HG02571 (cell line): ENCODE measurements at regions not wholly inside any gene's neighbourhood (a gene's known extent, or its start where the extent isn't known, plus 50 kb on each side); places are given as distances from the start of the nearest gene placed in this dataset.
"Not testable (repeated sequence)": the region's sequence is repeated elsewhere in the genome, so short reads cannot be mapped to it uniquely, and the experiment has no call there.

ENCODE experiments used
- ATAC-seq: cut with Tn5 transposase; IDR thresholded peaks from one replicate; pipeline ENCODE4 v1.9.1; 2021; ENCODE audit warnings: mild to moderate bottlenecking, moderate library complexity; ENCODE audit not compliant: unreplicated experiment

DNA sequence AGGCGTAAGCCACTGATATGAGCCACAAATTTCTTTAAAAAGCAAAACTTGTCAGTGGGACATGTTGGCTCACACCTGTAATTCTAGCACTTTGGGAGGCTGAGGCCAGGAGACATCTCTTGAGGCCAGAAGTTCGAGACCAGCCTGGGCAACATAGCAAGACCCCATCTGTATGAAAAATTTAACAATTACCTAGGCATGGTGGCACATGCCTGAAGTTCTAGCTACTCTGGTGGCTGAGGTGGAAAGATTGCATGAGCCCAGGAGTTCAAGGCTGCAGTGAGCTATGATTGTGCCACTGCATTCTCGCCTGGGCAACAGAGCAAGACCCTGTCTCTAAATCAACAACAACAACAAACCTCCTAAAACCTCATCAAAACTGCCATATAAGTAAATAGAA, 147.6 kb upstream of the BARHL2 start:
- ATAC-seq: no peak

DNA sequence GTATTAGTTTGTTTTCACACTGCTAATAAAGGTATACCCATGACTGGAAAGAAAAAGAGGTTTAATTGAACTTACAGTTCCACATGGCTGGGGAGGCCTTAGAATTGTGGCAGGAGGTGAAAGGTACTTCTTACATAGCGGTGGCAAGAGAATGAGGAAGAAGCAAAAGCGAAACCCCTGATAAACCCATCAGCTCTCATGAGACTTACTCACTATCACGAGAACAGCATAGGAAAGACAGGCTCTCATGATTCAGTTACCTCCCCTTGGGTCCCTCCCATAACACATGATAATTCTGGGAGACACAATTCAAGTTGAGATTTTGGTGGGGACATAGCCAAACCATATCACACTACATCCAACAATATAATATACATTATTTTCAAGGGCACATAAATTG, 145.7 kb upstream of the BARHL2 start:
- ATAC-seq: no peak

DNA sequence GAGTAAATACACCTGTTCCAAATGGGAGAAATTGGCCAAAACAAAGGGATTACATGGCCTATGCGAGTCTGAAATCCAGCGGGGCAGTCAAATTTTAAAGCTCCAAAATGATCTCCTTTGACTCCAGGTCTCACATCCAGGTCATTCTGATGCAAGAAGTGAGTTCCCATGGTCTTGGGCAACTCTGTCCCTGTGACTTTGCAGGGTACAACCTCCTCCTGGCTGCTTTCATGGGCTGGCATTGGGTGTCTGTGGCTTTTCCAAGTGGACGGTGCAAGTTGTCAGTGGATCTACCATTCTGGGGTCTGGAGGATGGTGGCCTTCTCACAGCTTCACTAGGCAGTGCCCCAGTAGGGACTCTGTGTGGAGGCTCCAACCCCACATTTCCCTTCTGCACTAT, 144.3 kb upstream of the BARHL2 start:
- not testable (repeated sequence) for ATAC-seq

GRCh38 chr1:90856463-90857007, 139.4 kb upstream of the BARHL2 start:
- no peak for ATAC-seq

GRCh38 chr1:90854397-90854924, 137.4 kb upstream of the BARHL2 start:
- ATAC-seq: no peak

DNA sequence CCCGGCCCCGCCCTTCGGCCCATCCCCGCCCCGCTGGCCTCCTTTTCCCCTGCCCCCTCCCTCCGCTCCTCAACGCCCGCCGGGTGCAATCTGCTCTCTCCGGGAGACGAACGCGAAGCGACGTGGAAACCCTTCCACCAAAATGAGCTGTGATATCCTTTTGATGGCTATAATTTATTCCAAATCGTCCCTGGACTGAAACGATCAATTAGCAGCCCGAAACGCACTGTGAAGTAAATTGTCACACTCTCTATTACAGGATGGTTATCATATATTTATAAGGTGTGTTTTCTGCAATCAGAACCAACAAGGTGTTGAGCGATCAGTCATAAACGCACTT, 134.6 kb upstream of the BARHL2 start:
- no peak for ATAC-seq

- peak; percentile 96 for ATAC-seq
These were observed 134.0 kb upstream of the BARHL2 start for GRCh38 chr1:90850898-90851710.

DNA sequence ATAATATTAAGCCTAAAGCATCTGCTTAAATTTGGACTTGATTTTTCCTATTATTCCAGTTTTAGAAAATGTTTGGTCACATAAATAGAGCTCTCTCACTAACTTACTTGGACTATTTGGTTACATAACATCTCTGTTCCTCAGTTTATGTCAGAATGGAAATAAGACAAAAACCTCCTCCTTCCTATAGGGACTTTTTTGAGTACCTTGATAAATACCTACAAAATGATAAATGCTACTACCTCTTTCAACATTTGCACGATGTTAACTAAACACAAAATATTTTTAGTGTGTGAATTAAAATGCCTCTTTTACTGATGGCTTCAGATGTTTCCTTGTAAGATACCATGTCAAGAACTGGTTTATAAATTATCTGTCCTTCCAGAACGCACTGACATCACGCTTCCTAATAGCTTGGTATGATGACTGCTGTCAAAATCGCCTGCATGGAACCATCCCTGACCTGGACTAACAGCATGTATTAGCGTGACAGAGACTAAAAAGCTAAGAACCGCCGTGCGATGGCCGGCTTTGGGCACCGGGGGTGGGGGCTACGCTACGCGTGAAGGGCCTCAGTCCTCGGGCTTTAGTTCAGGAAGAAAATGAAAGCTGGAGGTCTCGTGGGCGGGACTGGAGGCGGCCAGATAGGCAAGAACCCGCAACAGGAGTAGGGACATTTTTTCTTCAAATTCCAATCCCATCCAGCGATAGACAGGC, 133.2 kb upstream of the BARHL2 start:
- peak; percentile 11 for ATAC-seq

- ATAC-seq: no peak
These were observed 124.4 kb upstream of the BARHL2 start for GRCh38 chr1:90841473-90841872.

DNA sequence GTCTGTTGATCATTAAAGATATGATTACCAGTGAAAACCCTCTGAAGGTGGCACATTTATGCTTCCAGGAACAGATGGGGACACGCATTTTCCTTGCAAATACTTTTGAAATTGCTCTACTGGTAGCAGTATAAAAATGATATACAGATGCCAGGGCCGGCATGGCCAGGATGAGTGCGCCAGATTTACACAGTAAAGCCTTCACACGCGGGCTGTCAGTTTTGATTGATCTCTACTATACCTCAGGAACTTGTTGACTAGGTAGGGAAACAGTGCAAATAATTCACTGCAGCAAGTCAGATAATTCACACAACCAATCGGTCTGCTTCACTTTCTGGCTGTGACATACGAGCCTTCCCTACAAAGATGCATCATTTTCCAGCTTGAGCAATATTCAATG, 123.2 kb upstream of the BARHL2 start:
- no peak for ATAC-seq

DNA sequence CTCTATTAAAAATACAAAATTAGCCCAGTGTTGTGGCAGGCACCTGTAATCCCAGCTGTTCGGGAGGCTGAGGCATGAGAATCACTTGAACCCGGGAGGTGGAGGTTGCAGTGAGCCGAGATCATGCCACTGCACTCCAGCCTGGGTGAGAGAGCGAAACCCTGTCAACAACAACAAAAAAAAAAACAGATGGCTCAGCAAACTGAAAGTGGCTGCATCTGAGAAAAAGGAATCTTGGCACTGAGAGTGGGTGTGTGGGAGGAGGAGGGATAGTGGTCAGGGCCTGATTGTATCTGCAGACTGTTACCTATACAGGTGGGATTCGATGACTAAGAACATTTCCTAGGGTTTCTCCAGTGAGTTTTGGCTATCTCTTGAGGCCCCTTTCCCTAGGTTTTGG, 122.2 kb upstream of the BARHL2 start:
- ATAC-seq: no peak

DNA sequence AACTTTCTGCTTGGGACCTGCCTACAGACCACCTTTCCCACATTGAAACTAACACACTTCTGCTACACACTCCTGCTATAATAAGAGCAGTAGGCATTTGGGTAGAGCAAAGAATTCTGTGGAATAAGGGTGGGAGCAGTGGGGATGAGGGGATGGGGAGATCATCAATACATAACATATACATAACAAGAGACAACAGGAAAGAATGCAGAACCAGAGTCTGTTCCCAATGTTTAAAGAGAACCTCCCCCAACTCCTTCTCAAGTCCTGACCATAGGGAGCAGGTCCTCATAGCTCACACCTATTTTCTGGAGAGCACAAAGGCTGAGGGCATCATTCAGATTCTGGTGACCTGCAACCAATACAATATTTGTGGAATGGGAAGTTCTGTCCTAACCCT, 121.6 kb upstream of the BARHL2 start:
- no peak for ATAC-seq

- no peak for ATAC-seq
These were observed 120.3 kb upstream of the BARHL2 start for GRCh38 chr1:90837420-90837819.

DNA sequence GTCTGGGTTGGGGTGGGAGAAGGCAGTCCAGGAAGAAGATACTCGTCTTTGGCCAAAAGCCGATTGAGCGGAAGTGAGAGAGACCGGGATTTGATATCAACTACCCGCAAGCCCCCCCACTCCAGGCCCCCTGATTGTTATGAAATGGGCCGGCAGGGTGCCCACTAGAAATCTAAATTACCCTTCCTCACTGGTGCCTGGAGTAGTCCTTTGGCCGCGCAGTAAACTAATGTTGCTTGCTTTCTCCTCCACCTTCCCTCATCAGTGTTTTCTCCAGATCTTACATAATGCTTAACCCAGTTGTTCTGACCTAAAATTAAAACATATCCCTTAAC, 119.2 kb upstream of the BARHL2 start:
- ATAC-seq: no peak

DNA sequence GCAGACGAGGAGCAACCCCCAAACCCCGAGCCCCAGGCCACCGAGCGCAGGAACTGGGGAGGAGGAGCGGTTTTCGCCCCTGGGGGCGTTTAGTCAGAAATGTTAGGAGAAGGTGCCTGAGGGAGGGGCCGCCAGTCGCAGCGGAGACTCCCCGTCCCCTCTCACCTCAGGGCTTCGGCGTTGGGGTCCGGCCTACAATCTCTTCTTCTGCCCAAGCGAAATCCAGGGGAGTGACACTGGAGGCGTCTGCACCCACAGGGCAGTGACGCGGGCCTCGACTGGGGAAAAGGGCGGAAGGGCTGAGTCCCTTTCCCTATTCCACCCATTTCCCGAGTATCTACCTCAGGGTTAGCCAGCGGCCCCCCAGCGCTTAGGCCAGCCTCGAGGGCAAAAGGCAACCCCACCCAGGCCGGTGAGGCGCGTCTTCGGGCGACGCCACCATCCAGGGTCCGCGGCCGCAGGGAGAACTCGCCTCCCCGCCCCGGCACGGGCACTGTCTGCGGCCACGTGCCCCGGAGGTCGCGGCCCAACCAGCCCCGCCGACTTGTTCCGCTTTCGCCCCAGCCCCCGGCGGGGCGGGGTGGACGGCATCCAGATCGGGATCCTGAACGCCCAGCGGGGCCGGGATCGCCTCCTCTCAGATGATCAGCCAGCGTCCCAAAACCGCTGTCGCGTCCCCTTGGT, 118.7 kb upstream of the BARHL2 start:
- ATAC-seq: no peak

GRCh38 chr1:90834886-90835660, 118.0 kb upstream of the BARHL2 start:
- no peak for ATAC-seq

GRCh38 chr1:90834354-90834885, 117.3 kb upstream of the BARHL2 start:
- no peak for ATAC-seq

- ATAC-seq: no peak
These were observed 116.5 kb upstream of the BARHL2 start for GRCh38 chr1:90833466-90834110.

DNA sequence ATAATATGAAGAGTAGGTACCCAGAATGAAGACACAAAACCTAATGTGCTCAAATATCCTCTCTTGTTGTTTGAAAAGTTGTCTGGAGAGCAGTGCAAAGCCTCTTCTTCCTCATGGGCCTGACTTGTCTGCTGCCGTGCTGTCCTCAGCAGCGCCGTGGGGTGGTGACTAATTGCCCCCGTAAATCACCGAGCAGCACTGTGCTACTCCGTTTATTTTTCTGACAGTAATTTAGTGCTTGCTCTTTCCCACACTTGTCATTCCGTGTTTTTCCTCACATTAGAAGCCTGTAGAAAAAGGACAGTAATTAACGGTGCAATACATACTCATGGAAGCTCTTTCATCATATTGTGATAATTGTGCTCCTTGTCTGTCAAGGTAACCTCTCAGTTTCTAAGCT, 114.8 kb upstream of the BARHL2 start:
- no peak for ATAC-seq

DNA sequence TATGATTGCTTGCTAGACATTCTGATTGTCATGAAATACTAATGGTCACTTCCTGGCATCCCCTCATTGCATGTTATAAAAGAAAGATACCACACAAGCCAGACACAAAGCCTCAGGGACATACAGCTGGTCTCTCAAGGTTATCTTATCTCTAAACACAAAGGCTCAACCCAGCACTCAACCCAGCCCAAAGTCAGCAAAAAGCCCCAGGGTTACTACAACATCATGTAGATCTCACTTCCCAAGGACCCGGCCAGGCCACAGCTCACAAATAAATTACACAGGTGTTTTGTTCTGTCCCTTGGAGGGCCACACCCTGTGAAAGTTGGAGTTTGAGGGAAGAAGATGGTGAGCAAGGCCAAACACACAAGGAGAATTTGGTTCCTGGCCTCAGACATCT, 109.7 kb upstream of the BARHL2 start:
- no peak for ATAC-seq
